ENCODE measurements at regions not wholly inside any gene's neighbourhood (a gene's known extent, or its start where the extent isn't known, plus 50 kb on each side); places are given as distances from the start of the nearest gene placed in this dataset.
"Not testable (repeated sequence)": the region's sequence is repeated elsewhere in the genome, so short reads cannot be mapped to it uniquely, and the experiment has no call there.

GRCh38 chr4:188949596-188949995 lies 810.4 kb downstream of the TRIML1 start:
- no peak for DNase-seq (ENCODE audit: low read depth in 3 of 3)

GRCh38 chr4:188955066-188955465 lies 815.8 kb downstream of the TRIML1 start:
- DNase-seq (ENCODE audit: low read depth in 3 of 3) = no peak

- DNase-seq (ENCODE audit: low read depth in 3 of 3) = no peak
Observed at GRCh38 chr4:188956566-188956965, 817.3 kb downstream of the TRIML1 start.

GRCh38 chr4:188958346-188958745 lies 819.1 kb downstream of the TRIML1 start:
- DNase-seq (ENCODE audit: low read depth in 3 of 3) = no peak

GRCh38 chr4:188959424-188959823 lies 820.2 kb downstream of the TRIML1 start:
- no peak for DNase-seq (ENCODE audit: low read depth in 3 of 3)

- DNase-seq (ENCODE audit: low read depth in 3 of 3) = no peak
Observed at GRCh38 chr4:188960411-188961093, 821.3 kb downstream of the TRIML1 start.

GRCh38 chr4:188971125-188971524 lies 831.9 kb downstream of the TRIML1 start:
- DNase-seq (ENCODE audit: low read depth in 3 of 3) = no peak

- DNase-seq (ENCODE audit: low read depth in 3 of 3) = no peak
Observed at GRCh38 chr4:188975271-188975670, 836.0 kb downstream of the TRIML1 start.

- DNase-seq (ENCODE audit: low read depth in 3 of 3) = no peak
Observed at GRCh38 chr4:188976644-188977115, 837.4 kb downstream of the TRIML1 start.

GRCh38 chr4:188977232-188977631 lies 838.0 kb downstream of the TRIML1 start:
- DNase-seq (ENCODE audit: low read depth in 3 of 3) = not testable (repeated sequence)

GRCh38 chr4:188984518-188984917 lies 845.3 kb downstream of the TRIML1 start:
- no peak for DNase-seq (ENCODE audit: low read depth in 3 of 3)

GRCh38 chr4:188986271-188986689 lies 847.0 kb downstream of the TRIML1 start:
- DNase-seq (ENCODE audit: low read depth in 3 of 3) = no peak

GRCh38 chr4:188987011-188987410 lies 847.8 kb downstream of the TRIML1 start:
- DNase-seq (ENCODE audit: low read depth in 3 of 3) = no peak

- DNase-seq (ENCODE audit: low read depth in 3 of 3) = no peak
Observed at GRCh38 chr4:188988131-188988530, 848.9 kb downstream of the TRIML1 start.

- DNase-seq (ENCODE audit: low read depth in 3 of 3) = no peak
Observed at GRCh38 chr4:188989371-188989770, 850.1 kb downstream of the TRIML1 start.

GRCh38 chr4:188992706-188993105 lies 853.5 kb downstream of the TRIML1 start:
- no peak for DNase-seq (ENCODE audit: low read depth in 3 of 3)

- DNase-seq (ENCODE audit: low read depth in 3 of 3) = no peak
Observed at GRCh38 chr4:188993871-188994270, 854.6 kb downstream of the TRIML1 start.

GRCh38 chr4:189001283-189001970 lies 862.2 kb downstream of the TRIML1 start:
- no peak for DNase-seq (ENCODE audit: low read depth in 3 of 3)

GRCh38 chr4:189001971-189002450 lies 862.8 kb downstream of the TRIML1 start:
- no peak for DNase-seq (ENCODE audit: low read depth in 3 of 3)

- no peak for DNase-seq (ENCODE audit: low read depth in 3 of 3)
Observed at GRCh38 chr4:189002475-189002874, 863.2 kb downstream of the TRIML1 start.

- DNase-seq (ENCODE audit: low read depth in 3 of 3) = not testable (repeated sequence)
Observed at GRCh38 chr4:189010452-189011217, 871.4 kb downstream of the TRIML1 start.

- no peak for DNase-seq (ENCODE audit: low read depth in 3 of 3)
Observed at GRCh38 chr4:189021831-189022230, 882.6 kb downstream of the TRIML1 start.

Measured in stimulated activated CD4-positive, alpha-beta T cell treated with anti-CD3 and anti-CD28 coated beads, TNF-alpha, amount 100 ng/mL, for 48 hours (primary cell).